CD14-positive monocyte (primary cell): ENCODE measurements at regions not wholly inside any gene's neighbourhood (a gene's known extent, or its start where the extent isn't known, plus 50 kb on each side); places are given as distances from the start of the nearest gene placed in this dataset.

ENCODE experiments used
- DNase-seq, 3 donors: peaks; one replicate each; pipeline ENCODE4 v3.0.0-alpha.2; 2011 to 2022
- H2AFZ ChIP-seq: 2 replicates; pipeline ENCODE4 v1.6.0; 2012; ENCODE audit warnings: mild to moderate bottlenecking, low read depth, low read length, inconsistent platforms; ENCODE audit not compliant: insufficient read depth, poor library complexity, severe bottlenecking
- H3K27ac ChIP-seq, 2 donors: 1 replicate in 1 of 2; 2 replicates in 1 of 2; pipeline ENCODE4 v1.5.1; 2012 to 2013; ENCODE audit warnings: low read length in 2 of 2, control low read depth in 1 of 2, inconsistent platforms in 1 of 2, low read depth in 1 of 2, mild to moderate bottlenecking in 1 of 2
- H3K27me3 ChIP-seq, 2 donors: one replicate each; pipeline versions ENCODE4 v1.6.0 to v1.6.1; 2011 to 2013; ENCODE audit warnings: low read length in 2 of 2; ENCODE audit not compliant: control insufficient read depth in 2 of 2, insufficient read depth in 2 of 2
- H3K36me3 ChIP-seq, 2 donors: replicated peaks in 1 of 2; 1 replicate in 1 of 2; 2 replicates in 1 of 2; pipeline versions ENCODE4 v1.5.1 to v1.6.1; 2012 to 2013; ENCODE audit warnings: low read length in 2 of 2, control low read depth in 1 of 2, inconsistent platforms in 1 of 2, mild to moderate bottlenecking in 1 of 2; ENCODE audit not compliant: insufficient read depth in 2 of 2, control insufficient read depth in 1 of 2
- H3K4me1 ChIP-seq, 2 donors: 1 replicate in 1 of 2; 2 replicates in 1 of 2; pipeline versions ENCODE4 v1.5.1 to v1.6.1; 2012 to 2013; ENCODE audit warnings: low read length in 2 of 2, control low read depth in 1 of 2, inconsistent platforms in 1 of 2, mild to moderate bottlenecking in 1 of 2, moderate library complexity in 1 of 2; ENCODE audit not compliant: insufficient read depth in 2 of 2, control insufficient read depth in 1 of 2
- H3K4me2 ChIP-seq: replicated peaks from 2 replicates; pipeline ENCODE3; 2012; ENCODE audit warnings: low read length, moderate library complexity, mild to moderate bottlenecking; ENCODE audit not compliant: poor library complexity, severe bottlenecking; ENCODE audit errors: extremely low read depth
- H3K4me3 ChIP-seq, 3 experiments: fragments of 200-600 bp in 1 of 3; sonication (generic) in 1 of 3; replicated peaks in 1 of 3; 1 replicate in 2 of 3; 2 replicates in 1 of 3; pipeline ENCODE4 v1.5.1; 2011 to 2013; ENCODE audit warnings: low read length in 3 of 3, mild to moderate bottlenecking in 3 of 3, control low read depth in 2 of 3, low read depth in 2 of 3, inconsistent platforms in 1 of 3, moderate library complexity in 1 of 3
- H3K79me2 ChIP-seq: 2 replicates; pipeline ENCODE4 v1.6.0; 2012; ENCODE audit warnings: mild to moderate bottlenecking, control low read depth, inconsistent platforms, low read length, moderate library complexity; ENCODE audit not compliant: insufficient read depth
- H3K9ac ChIP-seq: 2 replicates; pipeline ENCODE4 v1.6.0; 2017; ENCODE audit warnings: low read length, mild to moderate bottlenecking; ENCODE audit not compliant: insufficient read depth, poor library complexity, severe bottlenecking
- H3K9me3 ChIP-seq, 2 donors: replicated peaks in 1 of 2; 1 replicate in 1 of 2; 2 replicates in 1 of 2; pipeline versions ENCODE4 v1.5.1 to v1.6.1; 2012 to 2013; ENCODE audit warnings: low read length in 2 of 2, control low read depth in 1 of 2; ENCODE audit not compliant: control insufficient read depth in 1 of 2, insufficient read depth in 1 of 2
- H4K20me1 ChIP-seq: 2 replicates; pipeline ENCODE4 v1.6.0; 2012; ENCODE audit warnings: mild to moderate bottlenecking, low read length, control low read depth, moderate library complexity; ENCODE audit not compliant: insufficient read depth
- H3K27ac Mint-ChIP-seq, 7 donors: one replicate each; pipeline ENCODE4 v1.8.0; 2020; ENCODE audit warnings: mild to moderate bottlenecking in 7 of 7, mixed read lengths in 7 of 7, moderate library complexity in 6 of 7, inconsistent platforms in 2 of 7
- H3K27me3 Mint-ChIP-seq, 3 donors: one replicate each; pipeline ENCODE4 v1.8.0; 2021 to 2022; ENCODE audit warnings: low read depth in 3 of 3, mild to moderate bottlenecking in 3 of 3, mixed read lengths in 3 of 3, moderate library complexity in 3 of 3, inconsistent platforms in 1 of 3
- H3K36me3 Mint-ChIP-seq, 2 donors: one replicate each; pipeline ENCODE4 v1.8.0; 2020; ENCODE audit warnings: mixed read lengths in 2 of 2, inconsistent platforms in 1 of 2, mild to moderate bottlenecking in 1 of 2
- H3K4me1 Mint-ChIP-seq: one replicate; pipeline ENCODE4 v1.8.0; 2020; ENCODE audit warnings: mild to moderate bottlenecking, mixed read lengths
- H3K4me3 Mint-ChIP-seq, 2 donors: one replicate each; pipeline ENCODE4 v1.8.0; 2020; ENCODE audit warnings: mild to moderate bottlenecking in 2 of 2, mixed read lengths in 2 of 2, moderate library complexity in 1 of 2
- H3K9me3 Mint-ChIP-seq, 7 donors: one replicate each; pipeline ENCODE4 v1.8.0; 2020 to 2022; ENCODE audit warnings: mixed read lengths in 7 of 7, mild to moderate bottlenecking in 6 of 7, moderate library complexity in 6 of 7, inconsistent platforms in 2 of 7
- WGBS: methylation state at CpG from one replicate; pipeline ENCODE4 v1.1.5; 2013; ENCODE audit warnings: missing lambda C conversion rate; ENCODE audit not compliant: insufficient coverage; 5-methylcytosine and 5-hydroxymethylcytosine counted together
- intact Hi-C, 2 donors: fragments of 100-400 bp; cut with micrococcal nuclease; formaldehyde crosslinking; loops; one replicate each; pipeline versions ENCODE4 v1.15.0 to v1.15.1; 2023
- TF ChIP-seq, protein P1 (sequence below): fragments of 200-600 bp; IDR thresholded peaks from one replicate; pipeline ENCODE4 v1.8.0; 2022; ENCODE audit warnings: antibody characterized with exemption, mild to moderate bottlenecking

GRCh38 chr4:57254754-57255153 lies 144.6 kb upstream of the IGFBP7 start:
- H4K20me1 ChIP-seq, result no peaks in the 10 kb centered on the region
- no peaks in the 10 kb centered on the region for H3K79me2 ChIP-seq
- Mint-ChIP-seq H3K4me1 (no peaks in the 10 kb centered on the region), H3K36me3 (no peaks in the 10 kb centered on the region), H3K27ac (no peak overlapping the region), H3K27me3 (peaks cover 0 to 6% (median 0%) of the 10 kb centered on the region in 3 donors), H3K4me3 (no peak overlapping the region), H3K9me3 (peaks cover 0 to 6% (median 1%) of the 10 kb centered on the region in 7 donors)
- no peaks in the 10 kb centered on the region for H3K36me3 ChIP-seq
- TF ChIP-seq, protein P1, sequence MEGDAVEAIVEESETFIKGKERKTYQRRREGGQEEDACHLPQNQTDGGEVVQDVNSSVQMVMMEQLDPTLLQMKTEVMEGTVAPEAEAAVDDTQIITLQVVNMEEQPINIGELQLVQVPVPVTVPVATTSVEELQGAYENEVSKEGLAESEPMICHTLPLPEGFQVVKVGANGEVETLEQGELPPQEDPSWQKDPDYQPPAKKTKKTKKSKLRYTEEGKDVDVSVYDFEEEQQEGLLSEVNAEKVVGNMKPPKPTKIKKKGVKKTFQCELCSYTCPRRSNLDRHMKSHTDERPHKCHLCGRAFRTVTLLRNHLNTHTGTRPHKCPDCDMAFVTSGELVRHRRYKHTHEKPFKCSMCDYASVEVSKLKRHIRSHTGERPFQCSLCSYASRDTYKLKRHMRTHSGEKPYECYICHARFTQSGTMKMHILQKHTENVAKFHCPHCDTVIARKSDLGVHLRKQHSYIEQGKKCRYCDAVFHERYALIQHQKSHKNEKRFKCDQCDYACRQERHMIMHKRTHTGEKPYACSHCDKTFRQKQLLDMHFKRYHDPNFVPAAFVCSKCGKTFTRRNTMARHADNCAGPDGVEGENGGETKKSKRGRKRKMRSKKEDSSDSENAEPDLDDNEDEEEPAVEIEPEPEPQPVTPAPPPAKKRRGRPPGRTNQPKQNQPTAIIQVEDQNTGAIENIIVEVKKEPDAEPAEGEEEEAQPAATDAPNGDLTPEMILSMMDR, result no peak
- no peaks in the 10 kb centered on the region for H3K4me1 ChIP-seq
- no peak overlapping the region for H3K27ac ChIP-seq
- H3K4me2 ChIP-seq, result no peak overlapping the region
- no peaks in the 10 kb centered on the region for H3K27me3 ChIP-seq
- no peaks in the 10 kb centered on the region for H3K9me3 ChIP-seq
- H2AFZ ChIP-seq, result no peak overlapping the region
- no peak overlapping the region for H3K9ac ChIP-seq
- no peak overlapping the region for H3K4me3 ChIP-seq
- intact Hi-C loops, result no loop called here
- no peak for DNase-seq

GRCh38 chr4:57249083-57249482 lies 138.9 kb upstream of the IGFBP7 start:
- Mint-ChIP-seq H3K4me3 (no peak overlapping the region), H3K9me3 (peaks cover 0 to 3% (median 0%) of the 10 kb centered on the region in 7 donors), H3K36me3 (no peaks in the 10 kb centered on the region), H3K4me1 (no peaks in the 10 kb centered on the region), H3K27ac (no peak overlapping the region), H3K27me3 (peaks cover 1 to 8% (median 3%) of the 10 kb centered on the region in 3 donors)
- no peak overlapping the region for H3K4me2 ChIP-seq
- no peak overlapping the region for H3K4me3 ChIP-seq
- intact Hi-C loops, result no loop called here
- no peaks in the 10 kb centered on the region for H3K79me2 ChIP-seq
- DNase-seq, result no peak
- H3K4me1 ChIP-seq, result no peaks in the 10 kb centered on the region
- H2AFZ ChIP-seq, result no peak overlapping the region
- no peak overlapping the region for H3K9ac ChIP-seq
- WGBS, result no CpG with 5 or more reads among the region's 1 CpG
- no peak overlapping the region for H3K27ac ChIP-seq
- no peaks in the 10 kb centered on the region for H3K36me3 ChIP-seq
- no peaks in the 10 kb centered on the region for H3K27me3 ChIP-seq
- TF ChIP-seq, protein P1, result no peak
- no peaks in the 10 kb centered on the region for H4K20me1 ChIP-seq
- H3K9me3 ChIP-seq, result no peaks in the 10 kb centered on the region
